ENCODE measurements at regions not wholly inside any gene's neighbourhood (a gene's known extent, or its start where the extent isn't known, plus 50 kb on each side); places are given as distances from the start of the nearest gene placed in this dataset.

GRCh38 chr3:101084404-101084803 is 91.2 kb upstream of the ABI3BP start:
- TF ChIP-seq POLR2A (IDR thresholded peaks at IDR 0.05; ENCODE audit: low read depth, low read length), result no peak
- no peak for TF ChIP-seq RCOR1 (IDR thresholded peaks at IDR 0.05; ENCODE audit: insufficient replicate concordance, low read length)
- TF ChIP-seq CTCF (conservative IDR thresholded peaks at IDR 0.05; ENCODE audit: low read depth, low read length), result no peak
- TF ChIP-seq NFE2L2 (IDR thresholded peaks at IDR 0.05; ENCODE audit: low read depth, low read length), result no peak
- TF ChIP-seq RFX5 (IDR thresholded peaks at IDR 0.05; ENCODE audit: low read depth, low read length), result no peak
- TF ChIP-seq CEBPB (IDR thresholded peaks at IDR 0.05; ENCODE audit: low read depth, low read length), result no peak
- no peak for TF ChIP-seq BHLHE40 (IDR thresholded peaks at IDR 0.05; ENCODE audit: low read depth, low read length)
- no peak for TF ChIP-seq ELK1 (IDR thresholded peaks at IDR 0.05; ENCODE audit: borderline replicate concordance, low read depth, low read length)
- no peak for TF ChIP-seq RAD21 (IDR thresholded peaks at IDR 0.05; ENCODE audit: low read length)
- TF ChIP-seq MAZ (IDR thresholded peaks at IDR 0.05; ENCODE audit: borderline replicate concordance, low read depth, low read length), result no peak

Measured in IMR-90 (cell line).